Stimulated activated CD4-positive, alpha-beta T cell treated with anti-CD3 and anti-CD28 coated beads, Interleukin-12 subunit alpha, Interleukin-12 subunit beta, amount 100 ng/mL, for 48 hours (primary cell): ENCODE measurements at regions not wholly inside any gene's neighbourhood (a gene's known extent, or its start where the extent isn't known, plus 50 kb on each side); places are given as distances from the start of the nearest gene placed in this dataset.
A peak's percentile ranks its signal among the peaks of the same experiment; 100 is the strongest.
"Not testable (repeated sequence)": the region's sequence is repeated elsewhere in the genome, so short reads cannot be mapped to it uniquely, and the experiment has no call there.

Experiments used
- DNase-seq, 3 donors: peaks; one replicate each; pipeline ENCODE4 v3.0.0-alpha.2; 2020; ENCODE audit warnings: low read depth in 2 of 3, low spot score in 1 of 3

- DNase-seq: no peak
These were observed 51.5 kb upstream of the MRI1 start for GRCh38 chr19:13712767-13713201.

GRCh38 chr19:13707915-13708314 is 56.4 kb upstream of the MRI1 start:
- DNase-seq: no peak

- no peak for DNase-seq
These were observed 58.3 kb upstream of the MRI1 start for GRCh38 chr19:13705928-13706447.

- no peak for DNase-seq
These were observed 59.1 kb upstream of the MRI1 start for GRCh38 chr19:13705201-13705600.

GRCh38 chr19:13701624-13702023 is 62.7 kb upstream of the MRI1 start:
- DNase-seq: no peak

GRCh38 chr19:13700621-13701020 is 63.7 kb upstream of the MRI1 start:
- DNase-seq: no peak

- DNase-seq: no peak
These were observed 64.5 kb upstream of the MRI1 start for GRCh38 chr19:13699786-13700185.

- DNase-seq: no peak
These were observed 67.5 kb upstream of the MRI1 start for GRCh38 chr19:13696839-13697238.

GRCh38 chr19:13693889-13694288 is 70.4 kb upstream of the MRI1 start:
- no peak for DNase-seq

GRCh38 chr19:13691569-13692435 is 72.5 kb upstream of the MRI1 start:
- no peak for DNase-seq

GRCh38 chr19:13689085-13689484 is 75.2 kb upstream of the MRI1 start:
- DNase-seq: peak in 1 of 3 donors; percentile 23

- DNase-seq: no peak
These were observed 80.3 kb upstream of the MRI1 start for GRCh38 chr19:13684021-13684420.

- no peak for DNase-seq
These were observed 82.8 kb upstream of the MRI1 start for GRCh38 chr19:13681509-13681908.

GRCh38 chr19:13680708-13681360 is 83.5 kb upstream of the MRI1 start:
- DNase-seq: not testable (repeated sequence)

GRCh38 chr19:13676967-13677366 is 87.4 kb upstream of the MRI1 start:
- not testable (repeated sequence) for DNase-seq

GRCh38 chr19:13672480-13673175 is 91.7 kb upstream of the MRI1 start:
- peak; percentile 6 to 11 (median 9) for DNase-seq

GRCh38 chr19:13670846-13671245 is 93.5 kb upstream of the MRI1 start:
- no peak for DNase-seq

GRCh38 chr19:13669780-13670355 is 94.5 kb upstream of the MRI1 start:
- no peak for DNase-seq

GRCh38 chr19:13668964-13669363 is 95.4 kb upstream of the MRI1 start:
- DNase-seq: no peak

- no peak for DNase-seq
These were observed 98.2 kb upstream of the MRI1 start for GRCh38 chr19:13666165-13666564.
